Peyer's patch (tissue), 4 donors: ENCODE measurements at regions not wholly inside any gene's neighbourhood (a gene's known extent, or its start where the extent isn't known, plus 50 kb on each side); places are given as distances from the start of the nearest gene placed in this dataset.

Source experiments
- CTCF ChIP-seq, 6 experiments: fragments of 450-650 bp in 4 of 6; fragments of 200-600 bp in 2 of 6; sonication (generic) in 1 of 6; IDR thresholded peaks; one replicate each; pipeline ENCODE4 v1.5.1; 2017 to 2019; ENCODE audit warnings: antibody characterized with exemption in 6 of 6, mild to moderate bottlenecking in 3 of 6, moderate library complexity in 1 of 6
- POLR2A ChIP-seq, 2 donors: fragments of 450-650 bp; IDR thresholded peaks; one replicate each; pipeline ENCODE4 v1.5.1; 2017; ENCODE audit warnings: antibody characterized with exemption in 2 of 2, mild to moderate bottlenecking in 2 of 2, moderate library complexity in 2 of 2

DNA sequence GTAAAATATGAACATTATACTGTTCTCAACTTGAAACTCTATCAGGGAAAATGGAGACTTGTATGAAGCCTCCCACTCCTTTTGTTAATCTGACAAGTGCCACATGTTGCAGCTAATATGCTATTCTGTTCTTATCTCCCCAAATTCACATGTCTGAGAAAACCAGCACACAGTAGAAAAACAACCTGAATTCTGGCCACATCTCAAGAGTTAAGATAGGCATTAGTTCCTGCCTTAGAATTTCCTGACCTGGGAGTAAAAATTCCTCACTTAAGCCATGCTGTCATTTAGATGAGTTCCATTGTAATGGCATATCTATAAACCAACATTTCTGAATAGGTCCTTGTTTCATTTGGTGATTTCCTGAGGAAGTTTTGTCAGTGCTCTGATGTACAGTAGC is 1098.5 kb downstream of the EFNB2 start:
- TF ChIP-seq CTCF (IDR thresholded peaks at IDR 0.05) (no peak), POLR2A (IDR thresholded peaks at IDR 0.05) (no peak)
